Karpas-422 (cell line): ENCODE measurements at regions not wholly inside any gene's neighbourhood (a gene's known extent, or its start where the extent isn't known, plus 50 kb on each side); places are given as distances from the start of the nearest gene placed in this dataset.

ENCODE experiments used
- DNase-seq: peaks from one replicate; pipeline ENCODE4 v3.0.0-alpha.2; 2015
- H2AFZ ChIP-seq: fragments of 200-600 bp; sonication (generic); 2 replicates; pipeline ENCODE4 v1.6.1; 2014; ENCODE audit warnings: antibody characterized with exemption, low read length, mixed read lengths
- H3K27ac ChIP-seq: fragments of 200-600 bp; sonication (generic); 2 replicates; pipeline ENCODE4 v1.5.1; 2014; ENCODE audit warnings: mild to moderate bottlenecking, low read length, moderate library complexity
- H3K27me3 ChIP-seq: fragments of 200-600 bp; sonication (generic); 2 replicates; pipeline ENCODE4 v1.6.1; 2014; ENCODE audit warnings: low read length, mixed read lengths
- H3K36me3 ChIP-seq: fragments of 200-600 bp; sonication (generic); 2 replicates; pipeline ENCODE4 v1.6.1; 2014; ENCODE audit warnings: low read length, mixed read lengths; ENCODE audit not compliant: insufficient read depth
- H3K4me1 ChIP-seq: fragments of 200-600 bp; sonication (generic); 2 replicates; pipeline ENCODE4 v1.6.1; 2014; ENCODE audit warnings: mild to moderate bottlenecking, low read length, mixed read lengths
- H3K4me2 ChIP-seq: fragments of 200-600 bp; sonication (generic); 2 replicates; pipeline ENCODE4 v1.6.1; 2014; ENCODE audit warnings: low read length, low read depth, mild to moderate bottlenecking; ENCODE audit not compliant: poor library complexity, severe bottlenecking
- H3K4me3 ChIP-seq: fragments of 200-600 bp; sonication (generic); 2 replicates; pipeline ENCODE4 v1.5.1; 2014; ENCODE audit warnings: mild to moderate bottlenecking, antibody characterized with exemption, low read length, mixed read lengths
- H3K79me2 ChIP-seq: fragments of 200-600 bp; sonication (generic); 2 replicates; pipeline ENCODE4 v1.6.1; 2014; ENCODE audit warnings: mild to moderate bottlenecking, low read length, mixed read lengths
- H3K9ac ChIP-seq: fragments of 200-600 bp; sonication (generic); 2 replicates; pipeline ENCODE4 v1.6.0; 2014; ENCODE audit warnings: low read length
- H3K9me2 ChIP-seq: fragments of 200-600 bp; sonication (generic), shearing (Covaris generic); replicated peaks from 2 replicates; pipeline ENCODE4 v1.6.0; 2014; ENCODE audit warnings: mild to moderate bottlenecking, low read length, moderate library complexity; ENCODE audit not compliant: insufficient read depth
- H3K9me3 ChIP-seq: fragments of 300-700, 200-600 bp; sonication (generic); 2 replicates; pipeline ENCODE4 v1.6.1; 2014; ENCODE audit warnings: low read length, mixed read lengths
- H4K20me1 ChIP-seq: fragments of 200-600 bp; sonication (generic); 2 replicates; pipeline ENCODE4 v1.6.1; 2014; ENCODE audit warnings: mild to moderate bottlenecking, antibody characterized with exemption, low read length, low read depth; ENCODE audit not compliant: insufficient read depth

GRCh38 chr16:85466304-85466700 is 146.8 kb upstream of the GSE1 start:
- no peak overlapping the region for H2AFZ ChIP-seq
- no peaks in the 10 kb centered on the region for H3K36me3 ChIP-seq
- no peak overlapping the region for H3K4me3 ChIP-seq
- no peaks in the 10 kb centered on the region for H3K27me3 ChIP-seq
- no peak overlapping the region for H3K4me2 ChIP-seq
- H3K79me2 ChIP-seq, result no peaks in the 10 kb centered on the region
- peaks cover 10% of the 10 kb centered on the region for H3K4me1 ChIP-seq
- H3K27ac ChIP-seq, result no peak overlapping the region
- no peaks in the 10 kb centered on the region for H3K9me3 ChIP-seq
- DNase-seq, result no peak
- H3K9me2 ChIP-seq, result no peaks in the 10 kb centered on the region
- H3K9ac ChIP-seq, result no peak overlapping the region
- H4K20me1 ChIP-seq, result no peaks in the 10 kb centered on the region

DNA sequence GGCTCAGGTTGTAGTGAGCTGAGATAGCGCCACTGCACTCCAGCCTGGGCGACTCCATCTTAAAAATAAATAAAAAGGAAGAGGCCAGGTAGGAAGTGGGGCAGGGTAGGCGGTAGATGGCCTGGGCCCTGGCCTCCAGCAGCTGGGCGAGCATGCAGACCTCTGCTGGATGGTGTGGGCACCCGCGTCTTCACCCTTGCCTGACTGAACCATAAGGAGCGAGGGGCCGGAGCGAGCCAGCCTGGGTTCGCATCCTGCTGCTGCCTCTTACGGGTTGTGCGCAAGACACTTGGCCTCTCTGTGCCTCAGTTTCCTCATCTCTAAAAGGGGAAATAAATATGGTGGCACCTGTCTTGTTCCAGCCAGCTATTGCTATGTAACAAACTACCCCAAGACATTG is 146.1 kb upstream of the GSE1 start:
- no peak for DNase-seq
- Histone ChIP-seq H2AFZ (no peak overlapping the region), H4K20me1 (no peaks in the 10 kb centered on the region), H3K9me2 (no peaks in the 10 kb centered on the region), H3K36me3 (no peaks in the 10 kb centered on the region), H3K4me2 (no peak overlapping the region), H3K4me1 (peaks cover 3% of the 10 kb centered on the region; the same call in 1 of the 2 replicates), H3K27ac (no peak overlapping the region), H3K9ac (no peak overlapping the region), H3K79me2 (no peaks in the 10 kb centered on the region), H3K27me3 (no peaks in the 10 kb centered on the region), H3K4me3 (no peak overlapping the region), H3K9me3 (no peaks in the 10 kb centered on the region)

DNA sequence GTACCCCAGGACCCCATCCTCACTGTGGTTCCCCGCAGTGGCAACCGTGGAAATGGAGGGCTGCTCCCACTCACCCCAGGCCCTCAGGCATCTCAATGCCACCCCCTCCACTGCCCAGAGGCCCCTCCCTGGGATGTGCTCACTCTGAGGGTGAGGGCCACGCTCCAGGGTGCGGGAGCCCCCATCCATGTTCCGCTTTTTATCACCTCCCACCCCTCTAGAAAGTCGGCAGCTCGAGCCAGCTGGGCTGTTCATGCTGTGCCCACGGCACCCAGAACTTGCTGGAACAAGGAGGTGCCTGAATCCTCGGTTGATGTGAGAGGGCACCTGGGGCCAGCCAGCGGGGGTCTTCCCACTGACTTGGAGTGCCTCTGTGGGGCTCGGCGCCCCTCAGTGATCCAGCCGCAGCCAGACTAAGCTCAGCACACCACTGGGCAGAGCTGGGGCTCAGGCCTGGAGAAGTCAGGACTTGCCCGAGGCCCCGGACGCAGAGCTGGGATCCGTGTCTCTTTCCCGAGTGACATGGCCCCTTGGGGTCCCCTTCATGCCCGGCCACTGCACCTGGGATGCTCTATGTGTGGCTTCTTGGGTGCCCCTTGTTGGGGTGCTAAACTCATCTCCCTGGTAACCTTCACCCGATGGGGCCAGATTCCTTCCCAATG is 143.1 kb upstream of the GSE1 start:
- Histone ChIP-seq H3K79me2 (no peaks in the 10 kb centered on the region), H3K9ac (no peak overlapping the region), H3K9me2 (no peaks in the 10 kb centered on the region), H3K9me3 (no peaks in the 10 kb centered on the region), H3K27ac (no peak overlapping the region), H3K36me3 (no peaks in the 10 kb centered on the region), H3K4me3 (no peak overlapping the region), H4K20me1 (0 out of 2 replicates have a peak, but pooled peaks cover 3% of the 10 kb centered on the region), H3K4me1 (no peaks in the 10 kb centered on the region), H3K4me2 (no peak overlapping the region), H3K27me3 (no peaks in the 10 kb centered on the region), H2AFZ (no peak overlapping the region)
- no peak for DNase-seq

GRCh38 chr16:85470873-85471272 is 142.2 kb upstream of the GSE1 start:
- H2AFZ ChIP-seq, result no peak overlapping the region
- no peaks in the 10 kb centered on the region for H3K4me1 ChIP-seq
- H3K9me3 ChIP-seq, result no peaks in the 10 kb centered on the region
- H3K36me3 ChIP-seq, result no peaks in the 10 kb centered on the region
- DNase-seq, result no peak
- H3K9ac ChIP-seq, result no peak overlapping the region
- no peak overlapping the region for H3K4me3 ChIP-seq
- H3K27me3 ChIP-seq, result no peaks in the 10 kb centered on the region
- no peaks in the 10 kb centered on the region for H3K79me2 ChIP-seq
- H4K20me1 ChIP-seq, result 0 out of 2 replicates have a peak, but pooled peaks cover 3% of the 10 kb centered on the region
- H3K9me2 ChIP-seq, result no peaks in the 10 kb centered on the region
- H3K4me2 ChIP-seq, result no peak overlapping the region
- H3K27ac ChIP-seq, result no peak overlapping the region

GRCh38 chr16:85471469-85472431 is 141.4 kb upstream of the GSE1 start:
- no peak overlapping the region for H3K4me2 ChIP-seq
- H2AFZ ChIP-seq, result no peak overlapping the region

DNA sequence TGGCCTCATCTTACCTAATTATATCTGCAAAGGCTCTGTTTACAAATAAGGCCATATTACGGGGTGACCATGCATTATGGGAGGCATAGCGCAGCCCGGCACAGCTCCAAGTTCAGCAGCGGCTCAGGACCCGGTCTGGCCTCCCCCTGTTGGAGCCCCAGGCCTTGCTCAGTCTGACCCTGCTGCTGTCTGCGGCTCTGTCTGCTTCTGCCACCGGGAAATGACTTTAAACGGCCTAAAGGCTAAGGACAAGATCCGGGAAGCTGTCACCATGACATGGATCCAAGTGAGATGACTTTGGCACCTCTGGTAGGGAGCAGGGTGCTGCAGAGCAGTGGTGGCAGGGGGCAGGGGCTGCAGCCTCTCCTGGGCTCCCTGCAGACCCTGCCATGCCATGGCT is 140.6 kb upstream of the GSE1 start:
- no peak for DNase-seq
- Histone ChIP-seq H3K27ac (no peak overlapping the region), H2AFZ (no peak overlapping the region), H3K9me2 (no peaks in the 10 kb centered on the region), H3K27me3 (no peaks in the 10 kb centered on the region), H4K20me1 (0 out of 2 replicates have a peak, but pooled peaks cover 3% of the 10 kb centered on the region), H3K36me3 (no peaks in the 10 kb centered on the region), H3K4me1 (no peaks in the 10 kb centered on the region), H3K9me3 (no peaks in the 10 kb centered on the region), H3K4me3 (no peak overlapping the region), H3K4me2 (no peak overlapping the region), H3K9ac (no peak overlapping the region), H3K79me2 (no peaks in the 10 kb centered on the region)

More at GRCh38 chr16:85471469-85472431, 141.4 kb upstream of the GSE1 start:
- Histone ChIP-seq H3K9me2 (no peaks in the 10 kb centered on the region), H3K79me2 (no peaks in the 10 kb centered on the region), H4K20me1 (0 out of 2 replicates have a peak, but pooled peaks cover 3% of the 10 kb centered on the region), H3K4me1 (no peaks in the 10 kb centered on the region), H3K4me3 (no peak overlapping the region), H3K36me3 (no peaks in the 10 kb centered on the region), H3K9me3 (no peaks in the 10 kb centered on the region), H3K27me3 (no peaks in the 10 kb centered on the region), H3K27ac (no peak overlapping the region), H3K9ac (no peak overlapping the region)
- DNase-seq, result no peak

DNA sequence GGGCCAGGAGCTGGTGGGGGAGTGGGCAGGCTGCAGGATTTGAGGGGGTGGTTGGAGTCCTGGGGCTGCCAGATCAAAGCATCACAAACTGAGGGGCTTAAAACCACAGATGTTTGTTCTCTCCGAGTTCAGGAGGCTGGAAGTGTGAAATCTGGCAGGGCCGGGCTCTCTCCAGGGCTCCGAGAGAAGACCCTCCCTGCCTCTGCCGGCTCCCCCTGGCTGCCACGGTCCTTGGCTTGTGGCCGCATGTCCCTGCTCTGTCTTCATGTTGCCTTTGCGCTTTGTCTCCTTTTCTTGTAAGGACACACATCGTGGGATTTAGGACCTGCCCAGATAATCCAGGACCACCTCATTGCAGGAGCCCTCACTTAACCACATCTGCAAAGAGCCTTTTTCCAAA is 139.8 kb upstream of the GSE1 start:
- H3K9me2 ChIP-seq, result no peaks in the 10 kb centered on the region
- no peaks in the 10 kb centered on the region for H3K27me3 ChIP-seq
- no peaks in the 10 kb centered on the region for H3K4me1 ChIP-seq
- no peak overlapping the region for H2AFZ ChIP-seq
- H3K36me3 ChIP-seq, result no peaks in the 10 kb centered on the region
- H3K27ac ChIP-seq, result no peak overlapping the region
- no peak for DNase-seq
- H3K9me3 ChIP-seq, result no peaks in the 10 kb centered on the region
- 0 out of 2 replicates have a peak, but pooled peaks cover 3% of the 10 kb centered on the region for H4K20me1 ChIP-seq
- no peaks in the 10 kb centered on the region for H3K79me2 ChIP-seq
- no peak overlapping the region for H3K9ac ChIP-seq
- H3K4me3 ChIP-seq, result no peak overlapping the region
- no peak overlapping the region for H3K4me2 ChIP-seq

DNA sequence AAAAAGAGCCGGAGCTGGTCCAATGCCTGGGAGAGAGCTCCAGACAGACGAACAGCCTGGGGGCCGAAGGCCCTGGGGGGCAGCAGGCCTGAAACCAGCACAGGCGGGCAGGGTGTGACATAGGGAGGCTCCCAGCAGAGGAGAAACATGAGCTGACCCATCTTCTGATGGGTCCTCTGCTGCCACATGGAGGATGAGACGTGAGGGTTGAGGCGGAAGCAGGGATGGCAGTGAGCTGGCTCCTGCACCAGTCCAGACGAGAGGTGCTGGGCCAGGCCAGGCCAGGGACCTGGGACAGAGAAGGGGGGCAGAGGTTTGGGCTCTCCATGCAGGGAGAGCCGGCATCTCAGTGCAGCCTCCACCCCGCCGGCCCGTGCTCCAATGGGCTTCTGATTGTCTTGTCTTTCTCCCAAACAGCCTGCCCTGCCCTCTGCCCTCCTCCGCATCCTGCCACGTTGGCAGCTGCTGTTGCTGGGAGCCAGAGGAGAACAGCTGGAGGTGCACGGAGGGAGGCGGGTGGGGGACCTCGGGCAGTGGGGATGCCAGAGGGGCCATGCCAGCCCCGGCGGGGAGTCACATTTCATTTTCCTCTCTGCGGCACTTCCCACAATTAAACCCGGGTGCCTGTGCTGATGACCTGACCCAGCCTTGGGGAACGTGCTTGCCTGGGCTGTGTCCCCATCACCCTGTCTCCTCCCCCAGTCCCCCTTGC is 139.1 kb upstream of the GSE1 start:
- H3K9ac ChIP-seq, result no peak overlapping the region
- H3K4me1 ChIP-seq, result no peaks in the 10 kb centered on the region
- DNase-seq, result no peak
- 0 out of 2 replicates have a peak, but pooled peaks cover 3% of the 10 kb centered on the region for H4K20me1 ChIP-seq
- H3K36me3 ChIP-seq, result no peaks in the 10 kb centered on the region
- no peaks in the 10 kb centered on the region for H3K9me2 ChIP-seq
- no peaks in the 10 kb centered on the region for H3K27me3 ChIP-seq
- no peak overlapping the region for H3K4me2 ChIP-seq
- H2AFZ ChIP-seq, result no peak overlapping the region
- H3K27ac ChIP-seq, result no peak overlapping the region
- H3K4me3 ChIP-seq, result no peak overlapping the region
- H3K9me3 ChIP-seq, result no peaks in the 10 kb centered on the region
- no peaks in the 10 kb centered on the region for H3K79me2 ChIP-seq
